ENCODE measurements at regions not wholly inside any gene's neighbourhood (a gene's known extent, or its start where the extent isn't known, plus 50 kb on each side); places are given as distances from the start of the nearest gene placed in this dataset.

DNA sequence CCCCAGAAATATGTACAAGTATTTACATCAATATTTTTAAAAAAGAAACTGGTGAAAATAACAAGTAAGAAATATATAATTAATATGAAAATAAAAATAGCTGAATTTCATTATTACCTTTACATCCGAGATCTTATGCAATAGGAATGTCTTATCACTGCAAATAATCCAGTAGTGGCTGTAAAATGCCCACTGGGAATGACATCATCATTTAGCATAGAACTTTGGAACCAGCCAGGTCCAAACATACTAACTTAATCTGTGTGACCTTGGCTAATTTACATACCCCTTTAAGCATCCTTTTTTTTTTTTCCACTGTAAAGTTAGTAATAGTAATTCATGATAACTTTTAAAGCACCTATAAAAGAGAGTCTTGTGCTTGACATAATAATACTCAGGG lies 611.7 kb downstream of the ZIC1 start:
- Histone ChIP-seq H3K27me3 (ENCODE audit: control insufficient read depth, insufficient read depth, low read length) (no peaks in the 10 kb centered on the region), H3K4me3 (ENCODE audit: insufficient read depth, low read depth, low read length) (no peak overlapping the region), H3K9me3 (ENCODE audit: control insufficient read depth, insufficient read depth, low read length) (no peaks in the 10 kb centered on the region), H3K18ac (ENCODE audit: low read depth, low read length) (no peak overlapping the region), H2AK9ac (replicated peaks; ENCODE audit: low read depth, low read length, poor library complexity) (no peak overlapping the region), H4K5ac (ENCODE audit: low read depth, low read length) (no peak overlapping the region), H2BK120ac (ENCODE audit: low read depth, low read length) (no peak overlapping the region), H3K4ac (ENCODE audit: low read depth, low read length) (no peak overlapping the region), H3K27ac (ENCODE audit: insufficient read depth, low read length) (no peak overlapping the region), H2BK20ac (ENCODE audit: low read depth, low read length) (no peak overlapping the region), H4K91ac (ENCODE audit: insufficient read depth, low read depth, low read length) (no peak overlapping the region), H4K8ac (ENCODE audit: low read depth in 2 of 2, low read length in 2 of 2) (no peak overlapping the region), H3K79me1 (ENCODE audit: low read depth in 1 of 2, low read length in 2 of 2) (no peaks in the 10 kb centered on the region), H3K56ac (ENCODE audit: extremely low read depth, insufficient read depth, low read length) (no peak overlapping the region), H3K4me1 (ENCODE audit: control insufficient read depth, insufficient read depth, low read length) (no peaks in the 10 kb centered on the region), H2AFZ (replicated peaks; ENCODE audit: low read length, poor library complexity) (no peak overlapping the region), H3K36me3 (ENCODE audit: control insufficient read depth, insufficient read depth, low read length) (no peaks in the 10 kb centered on the region), H2BK15ac (ENCODE audit: low read depth, low read length) (no peak overlapping the region), H3K9me1 (ENCODE audit: insufficient read depth, low read length) (no peaks in the 10 kb centered on the region), H3K9ac (ENCODE audit: low read depth, low read length) (no peak overlapping the region), H4K20me1 (ENCODE audit: insufficient read depth, low read length) (no peaks in the 10 kb centered on the region), H3K4me2 (ENCODE audit: low read depth, low read length) (no peak overlapping the region), H2BK5ac (ENCODE audit: low read depth, low read length, poor library complexity, severe bottlenecking) (no peak overlapping the region), H3K14ac (replicated peaks; ENCODE audit: low read depth, low read length) (no peak overlapping the region), H2AK5ac (ENCODE audit: low read depth, low read length) (no peak overlapping the region), H3K23ac (ENCODE audit: low read depth, low read length) (no peak overlapping the region)
- DNase-seq = no peak
- ChIA-PET POLR2A (ENCODE audit: unreplicated experiment) (no interaction called here), CTCF (no interaction called here)
- BruUV-seq (replicated peaks) = no TSS peak
- ATAC-seq (ENCODE audit: low read depth) = no peak
- intact Hi-C loops (cut with micrococcal nuclease) (no loop called here), in situ Hi-C loops (cut with MboI; ENCODE audit: low sequenced_read_pairs) (no loop called here), dilution Hi-C loops (cut with HindIII; ENCODE audit: low sequenced_read_pairs, unreplicated experiment) (no loop called here)
- TF ChIP-seq FOS (IDR thresholded peaks at IDR 0.05; ENCODE audit: low read depth, low read length) = no peak
- TF ChIP-seq RAD21 (IDR thresholded peaks at IDR 0.05; ENCODE audit: low read length) = no peak
- TF ChIP-seq, protein P1, sequence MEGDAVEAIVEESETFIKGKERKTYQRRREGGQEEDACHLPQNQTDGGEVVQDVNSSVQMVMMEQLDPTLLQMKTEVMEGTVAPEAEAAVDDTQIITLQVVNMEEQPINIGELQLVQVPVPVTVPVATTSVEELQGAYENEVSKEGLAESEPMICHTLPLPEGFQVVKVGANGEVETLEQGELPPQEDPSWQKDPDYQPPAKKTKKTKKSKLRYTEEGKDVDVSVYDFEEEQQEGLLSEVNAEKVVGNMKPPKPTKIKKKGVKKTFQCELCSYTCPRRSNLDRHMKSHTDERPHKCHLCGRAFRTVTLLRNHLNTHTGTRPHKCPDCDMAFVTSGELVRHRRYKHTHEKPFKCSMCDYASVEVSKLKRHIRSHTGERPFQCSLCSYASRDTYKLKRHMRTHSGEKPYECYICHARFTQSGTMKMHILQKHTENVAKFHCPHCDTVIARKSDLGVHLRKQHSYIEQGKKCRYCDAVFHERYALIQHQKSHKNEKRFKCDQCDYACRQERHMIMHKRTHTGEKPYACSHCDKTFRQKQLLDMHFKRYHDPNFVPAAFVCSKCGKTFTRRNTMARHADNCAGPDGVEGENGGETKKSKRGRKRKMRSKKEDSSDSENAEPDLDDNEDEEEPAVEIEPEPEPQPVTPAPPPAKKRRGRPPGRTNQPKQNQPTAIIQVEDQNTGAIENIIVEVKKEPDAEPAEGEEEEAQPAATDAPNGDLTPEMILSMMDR (conservative IDR thresholded peaks at IDR 0.05; ENCODE audit: low read depth, low read length) = no peak
- no peak for TF ChIP-seq CEBPB (IDR thresholded peaks at IDR 0.05; ENCODE audit: low read depth, low read length)
- TF ChIP-seq SMC3 (IDR thresholded peaks at IDR 0.05; ENCODE audit: low read depth, low read length) = no peak
- no peak for TF ChIP-seq NFE2L2 (IDR thresholded peaks at IDR 0.05; ENCODE audit: low read depth, low read length)
- no peak for TF ChIP-seq RCOR1 (IDR thresholded peaks at IDR 0.05; ENCODE audit: insufficient replicate concordance, low read length)
- TF ChIP-seq MAZ (IDR thresholded peaks at IDR 0.05; ENCODE audit: borderline replicate concordance, low read depth, low read length) = no peak
- TF ChIP-seq, protein P2, sequence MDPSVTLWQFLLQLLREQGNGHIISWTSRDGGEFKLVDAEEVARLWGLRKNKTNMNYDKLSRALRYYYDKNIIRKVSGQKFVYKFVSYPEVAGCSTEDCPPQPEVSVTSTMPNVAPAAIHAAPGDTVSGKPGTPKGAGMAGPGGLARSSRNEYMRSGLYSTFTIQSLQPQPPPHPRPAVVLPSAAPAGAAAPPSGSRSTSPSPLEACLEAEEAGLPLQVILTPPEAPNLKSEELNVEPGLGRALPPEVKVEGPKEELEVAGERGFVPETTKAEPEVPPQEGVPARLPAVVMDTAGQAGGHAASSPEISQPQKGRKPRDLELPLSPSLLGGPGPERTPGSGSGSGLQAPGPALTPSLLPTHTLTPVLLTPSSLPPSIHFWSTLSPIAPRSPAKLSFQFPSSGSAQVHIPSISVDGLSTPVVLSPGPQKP (IDR thresholded peaks at IDR 0.05; ENCODE audit: borderline replicate concordance, low read depth, low read length) = no peak
- no peak for TF ChIP-seq BHLHE40 (IDR thresholded peaks at IDR 0.05; ENCODE audit: low read depth, low read length)
- no CpG with 5 or more reads among the region's 1 CpG for WGBS, 2 experiments (ENCODE audit: extremely low coverage in 2 of 2, insufficient read length in 1 of 2)

Data from IMR-90 (cell line).